Glutamatergic neuron (in vitro differentiated cells): ENCODE measurements at regions not wholly inside any gene's neighbourhood (a gene's known extent, or its start where the extent isn't known, plus 50 kb on each side); places are given as distances from the start of the nearest gene placed in this dataset.

Experiments
- DNase-seq: peaks from one replicate; pipeline ENCODE4 v3.0.0; 2022
- H3K27ac Mint-ChIP-seq: one replicate; pipeline ENCODE4 v1.8.0; 2020; ENCODE audit warnings: mild to moderate bottlenecking, mixed read lengths, inconsistent platforms; ENCODE audit not compliant: unreplicated experiment
- H3K27me3 Mint-ChIP-seq: one replicate; pipeline ENCODE4 v1.8.0; 2020; ENCODE audit warnings: mild to moderate bottlenecking, moderate library complexity, mixed read lengths, inconsistent platforms; ENCODE audit not compliant: unreplicated experiment
- H3K36me3 Mint-ChIP-seq: one replicate; pipeline ENCODE4 v1.8.0; 2020; ENCODE audit warnings: mild to moderate bottlenecking, mixed read lengths, inconsistent platforms; ENCODE audit not compliant: unreplicated experiment
- H3K4me1 Mint-ChIP-seq: one replicate; pipeline ENCODE4 v1.8.0; 2020; ENCODE audit warnings: mild to moderate bottlenecking, low read depth, mixed read lengths, inconsistent platforms; ENCODE audit not compliant: unreplicated experiment
- H3K4me3 Mint-ChIP-seq: one replicate; pipeline ENCODE4 v1.8.0; 2020; ENCODE audit warnings: mild to moderate bottlenecking, mixed read lengths, inconsistent platforms; ENCODE audit not compliant: unreplicated experiment
- H3K9me3 Mint-ChIP-seq: one replicate; pipeline ENCODE4 v1.8.0; 2020; ENCODE audit warnings: mild to moderate bottlenecking, moderate library complexity, mixed read lengths, inconsistent platforms; ENCODE audit not compliant: unreplicated experiment
- TF ChIP-seq, protein P1 (sequence below): fragments of 200-600 bp; sonication (generic); IDR thresholded peaks from one replicate; pipeline ENCODE4 v1.5.0; 2021; ENCODE audit not compliant: partially characterized antibody, unreplicated experiment

GRCh38 chr5:30900367-30900766, 293.1 kb upstream of the CDH6 start:
- DNase-seq: no peak
- TF ChIP-seq, protein P1, sequence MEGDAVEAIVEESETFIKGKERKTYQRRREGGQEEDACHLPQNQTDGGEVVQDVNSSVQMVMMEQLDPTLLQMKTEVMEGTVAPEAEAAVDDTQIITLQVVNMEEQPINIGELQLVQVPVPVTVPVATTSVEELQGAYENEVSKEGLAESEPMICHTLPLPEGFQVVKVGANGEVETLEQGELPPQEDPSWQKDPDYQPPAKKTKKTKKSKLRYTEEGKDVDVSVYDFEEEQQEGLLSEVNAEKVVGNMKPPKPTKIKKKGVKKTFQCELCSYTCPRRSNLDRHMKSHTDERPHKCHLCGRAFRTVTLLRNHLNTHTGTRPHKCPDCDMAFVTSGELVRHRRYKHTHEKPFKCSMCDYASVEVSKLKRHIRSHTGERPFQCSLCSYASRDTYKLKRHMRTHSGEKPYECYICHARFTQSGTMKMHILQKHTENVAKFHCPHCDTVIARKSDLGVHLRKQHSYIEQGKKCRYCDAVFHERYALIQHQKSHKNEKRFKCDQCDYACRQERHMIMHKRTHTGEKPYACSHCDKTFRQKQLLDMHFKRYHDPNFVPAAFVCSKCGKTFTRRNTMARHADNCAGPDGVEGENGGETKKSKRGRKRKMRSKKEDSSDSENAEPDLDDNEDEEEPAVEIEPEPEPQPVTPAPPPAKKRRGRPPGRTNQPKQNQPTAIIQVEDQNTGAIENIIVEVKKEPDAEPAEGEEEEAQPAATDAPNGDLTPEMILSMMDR: no peak
- peaks cover 1% of the 10 kb centered on the region for H3K9me3 Mint-ChIP-seq
- H3K4me3 Mint-ChIP-seq: no peak overlapping the region
- no peak overlapping the region for H3K27ac Mint-ChIP-seq
- no peaks in the 10 kb centered on the region for H3K27me3 Mint-ChIP-seq
- H3K36me3 Mint-ChIP-seq: no peaks in the 10 kb centered on the region
- H3K4me1 Mint-ChIP-seq: peaks cover 12% of the 10 kb centered on the region

DNA sequence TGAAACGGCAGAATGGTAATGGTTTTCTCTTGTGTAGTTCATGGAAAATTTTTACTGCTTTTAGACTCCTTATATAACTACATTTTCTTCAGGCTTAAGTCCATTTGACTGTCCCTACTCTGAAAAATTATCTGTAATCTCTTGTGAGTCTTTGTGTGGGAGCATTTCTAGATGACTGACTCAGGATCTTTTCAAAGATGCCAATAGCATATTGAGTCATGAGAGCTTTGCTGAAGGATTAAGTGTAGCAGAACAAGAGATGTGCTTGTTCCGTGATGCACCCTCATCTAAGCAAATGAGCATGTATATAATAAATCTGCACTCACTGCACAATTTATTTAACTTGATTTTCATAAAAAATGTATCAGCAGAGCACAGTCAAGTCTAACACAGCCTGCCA, 298.7 kb upstream of the CDH6 start:
- H3K36me3 Mint-ChIP-seq: no peaks in the 10 kb centered on the region

GRCh38 chr5:30891660-30892059, 301.8 kb upstream of the CDH6 start:
- no peak overlapping the region for H3K4me3 Mint-ChIP-seq
- TF ChIP-seq, protein P1: no peak

More for the DNA sequence above, 298.7 kb upstream of the CDH6 start:
- Mint-ChIP-seq H3K27me3 (no peaks in the 10 kb centered on the region), H3K27ac (no peak overlapping the region), H3K4me3 (no peak overlapping the region), H3K4me1 (peaks cover 12% of the 10 kb centered on the region), H3K9me3 (peaks cover 1% of the 10 kb centered on the region)
- TF ChIP-seq, protein P1: no peak
- no peak for DNase-seq

DNA sequence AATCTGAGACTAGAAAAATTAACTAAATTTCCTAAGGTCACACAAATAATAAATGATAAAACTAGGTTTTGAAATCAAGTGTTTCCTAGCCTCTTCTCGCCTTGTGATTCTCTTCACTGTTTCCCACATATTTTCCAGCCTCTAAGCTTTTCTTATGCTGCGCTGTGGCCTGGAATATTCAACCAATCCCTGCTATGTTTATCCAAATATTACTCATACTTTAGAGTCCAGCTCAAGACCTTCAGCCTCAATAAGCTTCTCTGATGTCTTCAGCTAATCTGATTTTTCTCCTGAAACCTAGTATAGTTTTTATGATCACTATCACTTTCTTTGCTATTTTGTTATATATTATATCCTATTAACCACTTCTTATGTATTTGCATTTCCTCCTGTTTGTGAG, 303.1 kb upstream of the CDH6 start:
- Mint-ChIP-seq H3K4me3 (no peak overlapping the region), H3K9me3 (no peaks in the 10 kb centered on the region), H3K27ac (no peak overlapping the region), H3K36me3 (no peaks in the 10 kb centered on the region), H3K27me3 (no peaks in the 10 kb centered on the region), H3K4me1 (no peaks in the 10 kb centered on the region)
- TF ChIP-seq, protein P1: no peak
- no peak for DNase-seq

More at GRCh38 chr5:30891660-30892059, 301.8 kb upstream of the CDH6 start:
- H3K9me3 Mint-ChIP-seq: no peaks in the 10 kb centered on the region
- H3K27me3 Mint-ChIP-seq: no peaks in the 10 kb centered on the region
- no peak for DNase-seq
- no peaks in the 10 kb centered on the region for H3K36me3 Mint-ChIP-seq
- no peak overlapping the region for H3K27ac Mint-ChIP-seq
- peaks cover 1% of the 10 kb centered on the region for H3K4me1 Mint-ChIP-seq

- H3K27ac Mint-ChIP-seq: no peak overlapping the region
- no peaks in the 10 kb centered on the region for H3K36me3 Mint-ChIP-seq
- DNase-seq: no peak
- peaks cover 3% of the 10 kb centered on the region for H3K27me3 Mint-ChIP-seq
- H3K9me3 Mint-ChIP-seq: no peaks in the 10 kb centered on the region
- H3K4me1 Mint-ChIP-seq: no peaks in the 10 kb centered on the region
- TF ChIP-seq, protein P1: no peak
- H3K4me3 Mint-ChIP-seq: no peak overlapping the region
Measured at GRCh38 chr5:30880514-30880913, 313.0 kb upstream of the CDH6 start.
